Upper lobe of left lung (tissue), 6 donors: ENCODE measurements at regions not wholly inside any gene's neighbourhood (a gene's known extent, or its start where the extent isn't known, plus 50 kb on each side); places are given as distances from the start of the nearest gene placed in this dataset.

Experiments
- ATAC-seq, 2 donors: fragments of 200-7000 bp; cut with Tn5 transposase; one replicate each; pipeline ENCODE4 v1.9.1; 2022; ENCODE audit warnings: mild to moderate bottlenecking in 2 of 2, moderate library complexity in 2 of 2; ENCODE audit not compliant: low FRiP score in 2 of 2
- DNase-seq, 2 donors: peaks; one replicate each; pipeline ENCODE4 v3.0.0-alpha.2; 2019 to 2020
- H3K27ac ChIP-seq, 4 donors: fragments of 200-600 bp; sonication (generic); one replicate each; pipeline ENCODE4 v1.5.1; 2016 to 2019
- H3K27me3 ChIP-seq, 4 donors: fragments of 200-600 bp; sonication (generic); one replicate each; pipeline ENCODE4 v1.5.1; 2017 to 2019
- H3K36me3 ChIP-seq, 4 donors: fragments of 200-600 bp; sonication (generic); one replicate each; pipeline ENCODE4 v1.5.1; 2016 to 2019
- H3K4me1 ChIP-seq, 4 donors: fragments of 200-600 bp; sonication (generic); one replicate each; pipeline ENCODE4 v1.5.1; 2018 to 2019
- H3K4me3 ChIP-seq, 4 donors: fragments of 200-600 bp; sonication (generic); one replicate each; pipeline ENCODE4 v1.5.1; 2017 to 2019; ENCODE audit warnings: mild to moderate bottlenecking in 2 of 4, moderate library complexity in 1 of 4
- H3K9me3 ChIP-seq, 4 donors: fragments of 200-600 bp; sonication (generic); one replicate each; pipeline ENCODE4 v1.5.1; 2018 to 2019
- CTCF ChIP-seq, 6 experiments: fragments of 450-650 bp in 4 of 6; fragments of 200-600 bp in 2 of 6; sonication (generic) in 2 of 6; IDR thresholded peaks; one replicate each; pipeline ENCODE4 v1.5.1; 2016 to 2019; ENCODE audit warnings: antibody characterized with exemption in 6 of 6
- EP300 ChIP-seq, 4 donors: sonication (generic); formaldehyde crosslinking; IDR thresholded peaks; one replicate each; pipeline ENCODE4 v1.5.1; 2017; ENCODE audit warnings: antibody characterized with exemption in 4 of 4, control low read depth in 2 of 4
- POLR2A ChIP-seq, 4 donors: fragments of 450-650 bp; IDR thresholded peaks; one replicate each; pipeline ENCODE4 v1.5.1; 2016 to 2017; ENCODE audit warnings: antibody characterized with exemption in 4 of 4, mild to moderate bottlenecking in 2 of 4
- POLR2AphosphoS5 ChIP-seq, 2 donors: sonication (generic); formaldehyde crosslinking; IDR thresholded peaks; one replicate each; pipeline ENCODE4 v1.5.1; 2017; ENCODE audit warnings: antibody characterized with exemption in 2 of 2
- WGBS, 2 donors: methylation state at CpG; one replicate each; pipeline ENCODE4 v1.1.5; 2017 to 2018; 5-methylcytosine and 5-hydroxymethylcytosine counted together
- donor health status: DM: no; HTN: no; CAD: no; lungs with moderate emphysema.
- donor health status: DM: no; HTN: yes; CAD: no; lungs with severe emphysema.

DNA sequence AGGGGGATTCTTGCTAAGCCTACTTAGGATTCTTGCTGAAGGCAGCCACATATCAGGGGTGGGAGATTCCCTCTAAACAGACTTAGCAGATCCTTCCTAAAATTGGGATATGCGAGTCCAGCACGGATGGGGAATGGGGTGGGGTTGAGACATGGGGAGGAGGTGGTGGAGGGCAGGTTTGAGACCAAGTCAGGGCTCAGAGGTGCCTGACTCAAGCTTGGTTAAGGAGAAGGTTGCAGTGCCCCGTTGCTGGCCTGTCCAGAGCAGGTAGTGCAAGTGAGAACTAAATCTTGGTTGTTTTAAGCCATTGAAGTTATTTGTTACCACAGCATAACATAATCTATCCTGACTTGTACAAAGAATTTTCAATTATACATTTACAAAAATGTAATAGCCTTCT, 359.7 kb downstream of the AACS start:
- Histone ChIP-seq H3K4me3 (no peak overlapping the region), H3K36me3 (no peaks in the 10 kb centered on the region), H3K27me3 (no peaks in the 10 kb centered on the region), H3K4me1 (no peaks in the 10 kb centered on the region), H3K9me3 (peaks cover 0 to 11% (median 0%) of the 10 kb centered on the region in 4 donors), H3K27ac (no peak overlapping the region)
- DNase-seq, result no peak
- no peak for ATAC-seq
- 53 to 70% methylated on average over 3 of the region's 3 CpGs for WGBS, 2 donors
- TF ChIP-seq POLR2AphosphoS5 (IDR thresholded peaks at IDR 0.05), result no peak
- TF ChIP-seq POLR2A (IDR thresholded peaks at IDR 0.05), result no peak
- TF ChIP-seq EP300 (IDR thresholded peaks at IDR 0.05), result no peak
- no peak for TF ChIP-seq CTCF (IDR thresholded peaks at IDR 0.05)

- 53 to 57% methylated on average over 6 of the region's 6 CpGs for WGBS, 2 donors
Observed at GRCh38 chr12:125431516-125431915, 366.3 kb downstream of the AACS start.

DNA sequence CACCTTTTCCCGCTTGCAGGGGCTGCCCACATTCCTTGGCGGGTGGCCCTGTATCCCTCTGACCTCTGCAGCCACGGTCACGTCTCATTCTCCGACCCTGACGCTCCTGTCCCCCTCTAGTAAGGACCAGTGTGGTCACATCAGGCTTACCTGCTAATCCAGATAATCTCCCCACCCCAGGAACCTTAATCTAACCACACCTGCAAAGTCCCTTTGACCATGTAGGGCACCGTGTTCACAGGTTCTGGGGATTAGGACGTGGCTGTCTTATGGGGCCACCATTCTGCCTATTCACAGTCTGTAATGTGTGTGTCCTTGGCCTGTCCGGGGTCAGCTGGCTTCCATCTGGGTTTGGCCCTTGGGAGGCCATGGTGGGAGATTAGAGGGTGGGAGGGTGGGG, 368.9 kb downstream of the AACS start:
- no peaks in the 10 kb centered on the region for H3K27me3 ChIP-seq
- TF ChIP-seq POLR2AphosphoS5 (IDR thresholded peaks at IDR 0.05) (no peak), POLR2A (IDR thresholded peaks at IDR 0.05) (no peak), CTCF (IDR thresholded peaks at IDR 0.05) (no peak), EP300 (IDR thresholded peaks at IDR 0.05) (no peak)
- ATAC-seq (no peak), DNase-seq (no peak)
- H3K27ac ChIP-seq, result no peak overlapping the region
- no peaks in the 10 kb centered on the region for H3K4me1 ChIP-seq
- no peaks in the 10 kb centered on the region for H3K36me3 ChIP-seq
- no peak overlapping the region for H3K4me3 ChIP-seq
- WGBS, 2 donors, result 81 to 82% methylated on average over 9 of the region's 9 CpGs
- H3K9me3 ChIP-seq, result no peaks in the 10 kb centered on the region

More at GRCh38 chr12:125431516-125431915, 366.3 kb downstream of the AACS start:
- Histone ChIP-seq H3K27me3 (no peaks in the 10 kb centered on the region), H3K4me3 (no peak overlapping the region), H3K36me3 (no peaks in the 10 kb centered on the region), H3K9me3 (no peaks in the 10 kb centered on the region), H3K27ac (no peak overlapping the region), H3K4me1 (no peaks in the 10 kb centered on the region)
- no peak for ATAC-seq
- no peak for TF ChIP-seq POLR2A (IDR thresholded peaks at IDR 0.05)
- TF ChIP-seq POLR2AphosphoS5 (IDR thresholded peaks at IDR 0.05), result no peak
- TF ChIP-seq EP300 (IDR thresholded peaks at IDR 0.05), result no peak
- no peak for TF ChIP-seq CTCF (IDR thresholded peaks at IDR 0.05)
- no peak for DNase-seq

GRCh38 chr12:125434936-125435443, 369.8 kb downstream of the AACS start:
- no peak for ATAC-seq
- 77 to 80% methylated on average over 6 to 8 of the region's 8 CpGs for WGBS, 2 donors
- H3K9me3 ChIP-seq, result no peaks in the 10 kb centered on the region

More at GRCh38 chr12:125434936-125435443, 369.8 kb downstream of the AACS start:
- Histone ChIP-seq H3K27ac (no peak overlapping the region), H3K4me3 (no peak overlapping the region), H3K36me3 (no peaks in the 10 kb centered on the region), H3K27me3 (no peaks in the 10 kb centered on the region), H3K4me1 (no peaks in the 10 kb centered on the region)
- DNase-seq, result no peak
- TF ChIP-seq CTCF (IDR thresholded peaks at IDR 0.05), result no peak
